Upper lobe of left lung (tissue), 6 donors: ENCODE measurements at regions not wholly inside any gene's neighbourhood (a gene's known extent, or its start where the extent isn't known, plus 50 kb on each side); places are given as distances from the start of the nearest gene placed in this dataset.

Experiments used
- ATAC-seq, 2 donors: fragments of 200-7000 bp; cut with Tn5 transposase; one replicate each; pipeline ENCODE4 v1.9.1; 2022; ENCODE audit warnings: mild to moderate bottlenecking in 2 of 2, moderate library complexity in 2 of 2; ENCODE audit not compliant: low FRiP score in 2 of 2
- DNase-seq, 2 donors: peaks; one replicate each; pipeline ENCODE4 v3.0.0-alpha.2; 2019 to 2020
- H3K27ac ChIP-seq, 4 donors: fragments of 200-600 bp; sonication (generic); one replicate each; pipeline ENCODE4 v1.5.1; 2016 to 2019
- H3K27me3 ChIP-seq, 4 donors: fragments of 200-600 bp; sonication (generic); one replicate each; pipeline ENCODE4 v1.5.1; 2017 to 2019
- H3K36me3 ChIP-seq, 4 donors: fragments of 200-600 bp; sonication (generic); one replicate each; pipeline ENCODE4 v1.5.1; 2016 to 2019
- H3K4me1 ChIP-seq, 4 donors: fragments of 200-600 bp; sonication (generic); one replicate each; pipeline ENCODE4 v1.5.1; 2018 to 2019
- H3K4me3 ChIP-seq, 4 donors: fragments of 200-600 bp; sonication (generic); one replicate each; pipeline ENCODE4 v1.5.1; 2017 to 2019; ENCODE audit warnings: mild to moderate bottlenecking in 2 of 4, moderate library complexity in 1 of 4
- H3K9me3 ChIP-seq, 4 donors: fragments of 200-600 bp; sonication (generic); one replicate each; pipeline ENCODE4 v1.5.1; 2018 to 2019
- EP300 ChIP-seq, 4 donors: sonication (generic); formaldehyde crosslinking; IDR thresholded peaks; one replicate each; pipeline ENCODE4 v1.5.1; 2017; ENCODE audit warnings: antibody characterized with exemption in 4 of 4, control low read depth in 2 of 4
- POLR2A ChIP-seq, 4 donors: fragments of 450-650 bp; IDR thresholded peaks; one replicate each; pipeline ENCODE4 v1.5.1; 2016 to 2017; ENCODE audit warnings: antibody characterized with exemption in 4 of 4, mild to moderate bottlenecking in 2 of 4
- POLR2AphosphoS5 ChIP-seq, 2 donors: sonication (generic); formaldehyde crosslinking; IDR thresholded peaks; one replicate each; pipeline ENCODE4 v1.5.1; 2017; ENCODE audit warnings: antibody characterized with exemption in 2 of 2
- WGBS, 2 donors: methylation state at CpG; one replicate each; pipeline ENCODE4 v1.1.5; 2017 to 2018; 5-methylcytosine and 5-hydroxymethylcytosine counted together
- TF ChIP-seq, protein P1 (sequence below), 6 experiments: fragments of 450-650 bp in 4 of 6; fragments of 200-600 bp in 2 of 6; sonication (generic) in 2 of 6; IDR thresholded peaks; one replicate each; pipeline ENCODE4 v1.5.1; 2016 to 2019; ENCODE audit warnings: antibody characterized with exemption in 6 of 6
- donor health status: DM: no; HTN: no; CAD: no; lungs with moderate emphysema.
- donor health status: DM: no; HTN: yes; CAD: no; lungs with severe emphysema.

DNA sequence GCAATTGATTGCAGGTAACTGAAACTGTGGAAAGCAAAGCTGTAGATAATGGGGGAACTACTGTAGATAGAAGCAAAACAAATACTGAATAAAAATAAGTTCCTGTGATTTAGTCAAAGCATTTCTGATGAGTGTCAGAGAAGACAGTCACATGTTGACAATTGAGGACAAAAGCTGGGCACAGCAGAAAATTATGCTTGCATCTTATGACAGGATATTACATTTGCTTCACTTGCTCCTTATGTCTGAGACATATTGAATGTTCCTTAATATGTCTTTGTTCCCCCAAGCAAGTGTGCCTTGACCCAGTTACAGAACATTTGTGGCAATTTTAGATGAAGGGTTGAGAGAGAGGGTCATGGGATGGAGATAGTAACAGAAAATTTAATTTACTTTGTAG is 526.0 kb upstream of the B3GALT2 start:
- Histone ChIP-seq H3K9me3 (no peaks in the 10 kb centered on the region), H3K36me3 (no peaks in the 10 kb centered on the region), H3K4me1 (peaks cover 0 to 3% (median 1%) of the 10 kb centered on the region in 4 donors), H3K4me3 (no peak overlapping the region), H3K27ac (no peak overlapping the region), H3K27me3 (no peaks in the 10 kb centered on the region)
- ATAC-seq = no peak
- no peak for DNase-seq
- no peak for TF ChIP-seq EP300 (IDR thresholded peaks at IDR 0.05)
- TF ChIP-seq POLR2AphosphoS5 (IDR thresholded peaks at IDR 0.05) = no peak
- TF ChIP-seq, protein P1, sequence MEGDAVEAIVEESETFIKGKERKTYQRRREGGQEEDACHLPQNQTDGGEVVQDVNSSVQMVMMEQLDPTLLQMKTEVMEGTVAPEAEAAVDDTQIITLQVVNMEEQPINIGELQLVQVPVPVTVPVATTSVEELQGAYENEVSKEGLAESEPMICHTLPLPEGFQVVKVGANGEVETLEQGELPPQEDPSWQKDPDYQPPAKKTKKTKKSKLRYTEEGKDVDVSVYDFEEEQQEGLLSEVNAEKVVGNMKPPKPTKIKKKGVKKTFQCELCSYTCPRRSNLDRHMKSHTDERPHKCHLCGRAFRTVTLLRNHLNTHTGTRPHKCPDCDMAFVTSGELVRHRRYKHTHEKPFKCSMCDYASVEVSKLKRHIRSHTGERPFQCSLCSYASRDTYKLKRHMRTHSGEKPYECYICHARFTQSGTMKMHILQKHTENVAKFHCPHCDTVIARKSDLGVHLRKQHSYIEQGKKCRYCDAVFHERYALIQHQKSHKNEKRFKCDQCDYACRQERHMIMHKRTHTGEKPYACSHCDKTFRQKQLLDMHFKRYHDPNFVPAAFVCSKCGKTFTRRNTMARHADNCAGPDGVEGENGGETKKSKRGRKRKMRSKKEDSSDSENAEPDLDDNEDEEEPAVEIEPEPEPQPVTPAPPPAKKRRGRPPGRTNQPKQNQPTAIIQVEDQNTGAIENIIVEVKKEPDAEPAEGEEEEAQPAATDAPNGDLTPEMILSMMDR (IDR thresholded peaks at IDR 0.05) = no peak
- TF ChIP-seq POLR2A (IDR thresholded peaks at IDR 0.05) = no peak

- H3K27me3 ChIP-seq = no peaks in the 10 kb centered on the region
- ATAC-seq (no peak), DNase-seq (peak in 1 of 2 donors; percentile 47)
- no peaks in the 10 kb centered on the region for H3K9me3 ChIP-seq
- no peaks in the 10 kb centered on the region for H3K36me3 ChIP-seq
- H3K4me3 ChIP-seq = no peak overlapping the region
- 48 to 73% methylated on average over 1 of the region's 1 CpG for WGBS, 2 donors
- TF ChIP-seq POLR2AphosphoS5 (IDR thresholded peaks at IDR 0.05) = no peak
- peak in 1 of 4 donors; percentile 67 for TF ChIP-seq EP300 (IDR thresholded peaks at IDR 0.05)
- peaks cover 0 to 6% (median 2%) of the 10 kb centered on the region in 4 donors for H3K4me1 ChIP-seq
- H3K27ac ChIP-seq = no peak overlapping the region
Measured at GRCh38 chr1:193709607-193710006, 523.2 kb upstream of the B3GALT2 start.

- 18 to 29% methylated on average over 2 of the region's 2 CpGs for WGBS, 2 donors
- Histone ChIP-seq H3K4me3 (no peak overlapping the region), H3K27me3 (no peaks in the 10 kb centered on the region), H3K36me3 (no peaks in the 10 kb centered on the region), H3K27ac (no peak overlapping the region), H3K9me3 (no peaks in the 10 kb centered on the region), H3K4me1 (peaks cover 0 to 6% (median 2%) of the 10 kb centered on the region in 4 donors)
- ATAC-seq (no peak), DNase-seq (no peak)
- TF ChIP-seq POLR2AphosphoS5 (IDR thresholded peaks at IDR 0.05) (no peak), EP300 (IDR thresholded peaks at IDR 0.05) (no peak), POLR2A (IDR thresholded peaks at IDR 0.05) (no peak)
- TF ChIP-seq, protein P1 (IDR thresholded peaks at IDR 0.05) = no peak
Measured at GRCh38 chr1:193707271-193708021, 521.0 kb upstream of the B3GALT2 start.

GRCh38 chr1:193706766-193707165 is 520.4 kb upstream of the B3GALT2 start:
- Histone ChIP-seq H3K36me3 (no peaks in the 10 kb centered on the region), H3K4me3 (no peak overlapping the region), H3K9me3 (no peaks in the 10 kb centered on the region), H3K27ac (no peak overlapping the region), H3K27me3 (no peaks in the 10 kb centered on the region), H3K4me1 (peaks cover 0 to 6% (median 2%) of the 10 kb centered on the region in 4 donors)
- ATAC-seq (no peak), DNase-seq (no peak)
- TF ChIP-seq EP300 (IDR thresholded peaks at IDR 0.05) (no peak), POLR2A (IDR thresholded peaks at IDR 0.05) (no peak), POLR2AphosphoS5 (IDR thresholded peaks at IDR 0.05) (no peak)
- TF ChIP-seq, protein P1 (IDR thresholded peaks at IDR 0.05) = no peak

DNA sequence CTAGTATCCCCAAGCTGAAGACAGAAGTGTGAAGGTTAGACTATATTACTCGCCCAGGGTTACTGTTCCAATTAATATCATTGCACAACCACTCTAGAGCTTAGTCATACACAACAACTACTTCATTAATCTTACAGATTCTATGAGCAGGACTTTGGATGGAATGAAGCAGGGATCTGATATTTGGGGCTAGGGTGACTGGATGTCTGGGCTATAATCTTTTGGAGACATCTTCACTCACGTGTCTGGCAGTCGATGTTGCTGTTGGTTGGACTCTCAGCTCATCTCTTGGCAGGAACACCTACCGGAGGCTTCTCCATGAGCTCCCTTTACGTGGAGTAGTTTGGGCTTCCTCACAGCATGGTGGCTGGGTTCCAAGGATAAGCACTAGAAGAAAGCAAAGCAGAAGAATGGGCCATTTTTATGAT is 519.2 kb upstream of the B3GALT2 start:
- DNase-seq (no peak), ATAC-seq (no peak)
- Histone ChIP-seq H3K4me3 (no peak overlapping the region), H3K27me3 (no peaks in the 10 kb centered on the region), H3K36me3 (no peaks in the 10 kb centered on the region), H3K4me1 (peaks cover 0 to 6% (median 2%) of the 10 kb centered on the region in 4 donors), H3K9me3 (no peaks in the 10 kb centered on the region), H3K27ac (no peak overlapping the region)
- TF ChIP-seq, protein P1 (IDR thresholded peaks at IDR 0.05) = no peak
- TF ChIP-seq POLR2AphosphoS5 (IDR thresholded peaks at IDR 0.05) (no peak), POLR2A (IDR thresholded peaks at IDR 0.05) (no peak), EP300 (IDR thresholded peaks at IDR 0.05) (no peak)
- WGBS, 2 donors = 90 to 98% methylated on average over 5 of the region's 5 CpGs
